ENCODE measurements at regions not wholly inside any gene's neighbourhood (a gene's known extent, or its start where the extent isn't known, plus 50 kb on each side); places are given as distances from the start of the nearest gene placed in this dataset.

- no peaks in the 10 kb centered on the region for H3K9me1 ChIP-seq (replicated peaks; ENCODE audit: control insufficient read depth, extremely low read depth, insufficient read depth, low read length)
- no peaks in the 10 kb centered on the region for H3K79me2 ChIP-seq (ENCODE audit: control insufficient read depth, insufficient read depth, low read length)
- peaks cover 10% of the 10 kb centered on the region for H3K4me1 ChIP-seq (ENCODE audit: control insufficient read depth, extremely low read depth, insufficient read depth, low read length)
- H3K4me3 ChIP-seq (replicated peaks in 1 of 3; ENCODE audit: insufficient read depth in 1 of 3, low read depth in 1 of 3, low read length in 3 of 3) = no peak overlapping the region
- TF ChIP-seq POLR2AphosphoS5 (IDR thresholded peaks at IDR 0.05; ENCODE audit: insufficient read depth, low read depth, low read length) (no peak), GATA2 (IDR thresholded peaks at IDR 0.05; ENCODE audit: insufficient read depth, insufficient read length, low read depth, low read length) (no peak), FOS (IDR thresholded peaks at IDR 0.05; ENCODE audit: borderline replicate concordance, insufficient read depth, low read length) (no peak), POLR2A (IDR thresholded peaks at IDR 0.05; ENCODE audit: low read depth, low read length) (no peak), CTCF (IDR thresholded peaks at IDR 0.05; ENCODE audit: extremely low read depth in 1 of 2, insufficient read depth in 1 of 2, low read depth in 1 of 2, low read length in 2 of 2) (no peak), EZH2 (IDR thresholded peaks at IDR 0.05; ENCODE audit: borderline replicate concordance, low read depth, low read length, severe bottlenecking) (no peak), MYC (IDR thresholded peaks at IDR 0.05; ENCODE audit: low read depth, low read length) (no peak), JUN (IDR thresholded peaks at IDR 0.05; ENCODE audit: borderline replicate concordance, insufficient read depth, insufficient read length, low read depth) (no peak)
- TF ChIP-seq, protein P1, sequence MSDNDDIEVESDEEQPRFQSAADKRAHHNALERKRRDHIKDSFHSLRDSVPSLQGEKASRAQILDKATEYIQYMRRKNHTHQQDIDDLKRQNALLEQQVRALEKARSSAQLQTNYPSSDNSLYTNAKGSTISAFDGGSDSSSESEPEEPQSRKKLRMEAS (IDR thresholded peaks at IDR 0.05; ENCODE audit: insufficient read depth, insufficient read length) = no peak
- H3K9ac ChIP-seq (replicated peaks; ENCODE audit: extremely low read depth, insufficient read depth, low read length) = no peak overlapping the region
- no peaks in the 10 kb centered on the region for H4K20me1 ChIP-seq (replicated peaks; ENCODE audit: control insufficient read depth, extremely low read depth, insufficient read depth, low read length)
- dilution Hi-C loops (cut with MboI; ENCODE audit: extremely low pct_ligation_motif_present, low sequenced_read_pairs) = no loop called here
- no peaks in the 10 kb centered on the region for H3K27me3 ChIP-seq (ENCODE audit: control insufficient read depth in 2 of 2, insufficient read depth in 2 of 2, low read length in 2 of 2)
- no peak overlapping the region for H2AFZ ChIP-seq (ENCODE audit: low read depth, low read length)
- FAIRE-seq = no peak
- no peak overlapping the region for H3K27ac ChIP-seq (ENCODE audit: insufficient read depth, low read depth, low read length)
- intact Hi-C loops (cut with micrococcal nuclease) = loop anchor here (5.0 kb wide), 1 partner anchor 170 kb away; no protein-coding TSS in a partner anchor
- no peak overlapping the region for H3K4me2 ChIP-seq (ENCODE audit: insufficient read depth, low read length)
- H3K36me3 ChIP-seq (ENCODE audit: control insufficient read depth in 2 of 2, extremely low read depth in 1 of 2, insufficient read depth in 2 of 2, low read length in 2 of 2) = no peaks in the 10 kb centered on the region
- ChIA-PET CTCF (no interaction called here), POLR2A (interaction anchor here (0.7 kb wide), 1 partner anchor 29 kb away, joined by 6 read pairs; no protein-coding TSS in a partner anchor)
- H3K9me3 ChIP-seq (replicated peaks; ENCODE audit: control insufficient read depth, insufficient read depth, low read length) = no peaks in the 10 kb centered on the region
- BruUV-seq (replicated peaks) = no TSS peak
- no peak for DNase-seq (ENCODE audit: low read depth, low spot score)
Observed at GRCh38 chr3:102002056-102002455, 152.7 kb downstream of the NFKBIZ start.
